HG02798 (cell line): ENCODE measurements at regions not wholly inside any gene's neighbourhood (a gene's known extent, or its start where the extent isn't known, plus 50 kb on each side); places are given as distances from the start of the nearest gene placed in this dataset.
"Not testable (repeated sequence)": the region's sequence is repeated elsewhere in the genome, so short reads cannot be mapped to it uniquely, and the experiment has no call there.

Experiments used
- ATAC-seq: cut with Tn5 transposase; IDR thresholded peaks from one replicate; pipeline ENCODE4 v1.9.1; 2021; ENCODE audit warnings: mild to moderate bottlenecking; ENCODE audit not compliant: unreplicated experiment, poor library complexity

- not testable (repeated sequence) for ATAC-seq
Observed at GRCh38 chr16:48059190-48059589, 96.6 kb downstream of the ABCC12 start.

DNA sequence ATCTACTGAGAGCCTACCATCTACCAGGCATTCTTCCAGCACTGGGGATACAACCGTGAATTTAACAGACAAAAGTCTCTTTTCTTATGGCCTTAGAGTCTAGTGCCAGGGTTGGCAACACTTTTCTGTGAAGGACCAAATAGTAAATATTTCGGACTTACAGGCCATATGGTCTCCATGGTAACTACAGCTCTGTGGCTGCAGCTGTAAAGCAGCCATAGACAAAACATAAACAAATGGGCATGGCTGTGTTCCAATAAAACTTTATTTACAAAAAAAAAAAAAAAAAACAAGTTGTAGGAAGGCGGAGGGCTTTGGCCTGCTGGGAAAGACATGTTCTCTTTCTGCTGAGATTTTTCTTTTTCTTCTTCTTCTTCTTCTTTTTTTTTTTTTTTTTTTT, 98.7 kb downstream of the ABCC12 start:
- no peak for ATAC-seq

GRCh38 chr16:48054881-48055601, 100.8 kb downstream of the ABCC12 start:
- ATAC-seq: peak; percentile 74

DNA sequence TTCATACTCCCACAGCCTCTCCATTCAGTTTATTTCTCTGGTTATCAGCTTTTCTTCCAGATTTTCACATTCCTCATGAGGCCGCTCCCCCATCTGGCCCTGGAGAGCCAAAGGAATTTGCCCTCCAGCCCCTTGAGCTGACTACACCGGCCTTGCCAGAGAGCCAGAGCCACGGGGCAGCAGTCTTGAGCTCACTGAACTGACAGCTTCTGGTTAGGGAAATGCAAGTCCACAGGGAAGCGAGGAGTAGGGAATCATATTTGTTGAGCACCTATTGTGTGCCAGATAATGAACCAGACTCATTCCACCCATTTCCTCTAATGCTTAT, 102.4 kb downstream of the ABCC12 start:
- no peak for ATAC-seq

GRCh38 chr16:48052731-48053417, 102.9 kb downstream of the ABCC12 start:
- no peak for ATAC-seq

- ATAC-seq: no peak
Observed at GRCh38 chr16:48050871-48051270, 104.9 kb downstream of the ABCC12 start.

DNA sequence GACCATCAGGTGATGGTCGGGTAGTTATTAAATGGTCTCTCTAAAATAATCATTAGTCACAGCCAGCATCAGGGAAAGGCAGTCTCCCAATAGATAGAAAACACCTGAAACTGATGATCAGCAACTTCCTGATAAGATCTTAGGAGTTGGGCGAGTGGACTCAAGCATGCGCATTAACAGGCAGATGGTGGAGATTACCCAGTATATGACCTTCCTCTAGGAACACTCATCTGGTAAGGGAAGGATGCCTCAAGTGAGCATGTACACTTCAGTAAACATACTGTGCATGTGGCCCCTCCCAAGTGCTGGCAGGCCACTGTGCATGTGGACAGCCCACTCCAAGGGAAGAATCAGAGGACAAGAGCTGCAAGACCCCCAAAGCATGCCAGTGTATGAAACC, 105.9 kb downstream of the ABCC12 start:
- no peak for ATAC-seq

DNA sequence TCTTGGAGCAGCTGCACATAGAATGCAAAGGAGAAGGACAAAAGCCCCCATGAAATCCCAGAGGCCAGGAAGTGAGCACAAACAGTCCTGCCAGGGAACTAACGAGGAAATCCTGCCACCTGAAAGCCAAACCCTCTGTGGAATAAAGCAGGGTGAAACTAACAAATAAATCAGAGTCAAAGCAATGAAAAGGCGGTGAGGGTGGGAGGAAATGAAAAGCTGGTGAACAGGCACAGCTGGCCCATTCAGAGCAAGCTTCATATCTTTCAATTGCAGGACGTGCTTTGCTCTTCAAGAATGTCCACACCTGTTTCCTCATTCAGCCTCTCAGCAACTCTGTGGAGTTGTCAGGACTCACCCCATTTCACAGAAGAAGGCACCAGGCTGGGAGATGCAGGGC, 108.1 kb downstream of the ABCC12 start:
- no peak for ATAC-seq

GRCh38 chr16:48047241-48047640, 108.6 kb downstream of the ABCC12 start:
- no peak for ATAC-seq

GRCh38 chr16:48044117-48044516, 111.7 kb downstream of the ABCC12 start:
- ATAC-seq: no peak

- ATAC-seq: no peak
Observed at GRCh38 chr16:48041981-48042421, 113.8 kb downstream of the ABCC12 start.

DNA sequence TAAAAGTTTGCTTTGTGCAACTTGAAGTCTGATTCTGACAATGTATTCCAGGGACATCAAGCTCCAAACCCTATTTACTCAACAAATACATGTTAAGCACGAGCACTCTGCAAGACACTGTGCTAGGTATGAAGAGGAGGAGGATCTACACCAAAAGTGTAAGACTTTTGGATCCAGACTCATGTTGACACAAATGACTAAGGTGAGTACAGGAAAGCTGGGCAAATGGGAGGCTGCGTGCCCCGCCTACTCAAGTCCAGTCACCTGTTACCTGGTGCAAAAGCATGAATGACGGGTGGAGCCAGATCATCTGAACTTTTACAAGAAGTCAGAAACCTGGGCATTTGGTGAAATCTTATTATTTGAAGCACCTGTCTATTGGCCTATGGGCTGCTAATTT, 120.7 kb downstream of the ABCC12 start:
- no peak for ATAC-seq

GRCh38 chr16:48030926-48031325, 124.9 kb downstream of the ABCC12 start:
- ATAC-seq: no peak

DNA sequence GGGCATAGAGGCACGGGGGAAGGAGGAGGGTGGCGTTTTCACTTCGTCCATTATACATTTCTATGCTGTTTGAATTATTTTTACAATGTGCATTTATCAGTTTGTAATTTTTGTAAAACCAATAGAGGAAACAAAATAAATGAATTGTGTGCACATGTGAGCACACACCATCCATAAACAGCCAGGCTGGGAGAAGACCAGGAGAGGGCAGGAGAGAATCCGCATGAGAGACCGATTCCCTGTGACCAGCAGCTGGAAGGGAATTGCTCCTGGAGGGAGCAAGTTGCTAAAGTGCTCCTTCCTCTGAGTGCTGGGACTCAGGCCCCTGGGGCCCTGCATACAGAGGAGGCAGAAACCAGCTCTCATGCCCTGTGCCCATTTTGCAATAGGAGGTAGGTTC, 126.0 kb downstream of the ABCC12 start:
- ATAC-seq: no peak

DNA sequence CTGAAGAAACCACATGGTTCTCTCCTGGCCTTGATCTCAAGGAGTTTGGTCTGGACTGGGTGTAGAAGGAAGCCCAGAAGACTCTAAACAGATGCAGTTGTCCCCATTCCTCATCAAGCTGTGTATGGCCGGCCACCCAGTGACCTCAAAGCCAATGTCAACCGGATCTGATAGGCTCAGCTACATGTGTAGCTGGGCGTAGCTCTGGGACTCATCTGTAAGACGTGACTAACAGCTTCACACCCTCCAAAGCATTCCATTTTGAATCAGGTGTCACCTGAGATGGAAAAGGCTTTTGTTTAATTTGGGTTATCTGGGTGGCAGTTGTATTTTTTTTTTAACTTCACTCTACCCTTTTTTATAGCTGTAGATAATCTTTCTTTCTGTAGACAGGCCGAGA, 130.4 kb downstream of the ABCC12 start:
- no peak for ATAC-seq

- ATAC-seq: no peak
Observed at GRCh38 chr16:48024042-48024441, 131.8 kb downstream of the ABCC12 start.

DNA sequence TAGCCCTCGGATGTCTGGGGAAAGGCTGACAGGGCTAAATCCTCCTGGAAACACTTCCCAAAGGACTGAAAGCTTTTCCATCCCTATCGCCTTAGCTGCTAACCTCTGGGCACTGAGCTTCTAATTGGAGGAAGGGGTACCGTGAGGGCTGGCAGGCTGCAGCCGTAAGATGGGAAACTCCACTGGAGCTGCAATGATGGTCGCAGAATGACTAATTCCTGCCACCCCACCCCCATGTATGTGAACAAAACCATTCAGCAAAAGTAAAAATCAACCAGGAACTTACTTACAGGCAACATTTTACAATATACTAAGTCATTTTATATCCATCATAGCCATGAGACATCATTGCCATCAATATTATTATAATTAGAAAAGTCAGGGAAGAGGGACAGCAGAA, 133.3 kb downstream of the ABCC12 start:
- ATAC-seq: no peak

GRCh38 chr16:48020617-48021016, 135.2 kb downstream of the ABCC12 start:
- not testable (repeated sequence) for ATAC-seq

DNA sequence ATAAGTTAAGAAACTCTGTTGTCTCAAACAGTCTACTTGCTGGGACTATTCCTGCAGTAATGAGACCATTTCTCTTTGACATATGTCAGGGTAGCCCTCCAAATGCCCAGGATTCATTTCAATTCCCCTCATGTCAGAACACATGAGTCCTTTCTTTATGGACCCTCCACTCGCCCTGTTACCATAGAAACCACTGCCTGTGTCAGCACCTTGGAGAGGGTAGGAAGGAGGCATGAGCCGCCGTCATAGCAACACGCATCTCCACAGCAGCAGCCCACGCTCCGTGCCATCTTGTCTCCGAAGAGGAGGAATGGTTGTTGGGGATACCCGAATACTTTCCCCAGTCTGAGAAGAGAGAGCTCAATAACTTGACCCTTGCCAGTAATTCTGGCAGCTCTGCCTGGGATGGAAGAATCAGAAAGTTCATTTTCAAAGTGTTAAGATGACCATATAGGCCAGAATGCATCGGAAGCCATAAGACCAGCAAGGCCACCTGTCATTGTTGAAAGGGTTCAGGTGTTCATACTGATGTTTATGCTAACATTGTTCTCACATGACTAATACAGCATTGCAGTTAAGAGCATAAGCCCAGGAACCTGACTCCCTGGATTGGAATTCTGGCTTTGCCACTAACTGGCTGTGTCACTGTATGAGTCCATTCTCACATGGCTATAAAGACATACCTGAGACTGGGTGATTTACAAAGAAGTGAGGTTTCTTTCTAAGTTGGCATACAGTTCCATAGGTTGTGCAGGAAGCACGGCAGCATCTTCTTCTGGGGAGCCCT, 141.3 kb downstream of the ABCC12 start:
- no peak for ATAC-seq

DNA sequence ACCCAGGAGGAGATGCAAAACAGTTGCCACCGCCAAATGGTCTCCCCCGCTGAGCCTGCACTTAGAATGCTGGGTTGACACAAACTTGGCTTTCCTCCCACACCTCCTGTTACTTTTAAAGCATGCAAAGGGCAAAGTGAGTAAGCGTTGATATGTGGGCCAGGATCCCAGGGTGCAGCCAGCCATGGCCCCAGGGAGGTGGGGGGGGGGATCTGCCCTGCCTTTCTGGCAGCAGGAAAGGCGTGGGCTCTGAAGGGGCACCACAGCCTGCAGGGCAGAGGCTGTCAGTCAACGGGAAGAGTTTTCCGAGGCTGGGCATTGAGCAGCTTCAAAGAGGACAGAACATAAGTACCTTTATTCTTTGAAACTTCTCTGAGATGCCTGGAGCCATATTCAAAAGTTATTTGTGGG, 142.3 kb downstream of the ABCC12 start:
- no peak for ATAC-seq

- no peak for ATAC-seq
Observed at GRCh38 chr16:48011878-48012658, 143.7 kb downstream of the ABCC12 start.
